ENCODE measurements at regions not wholly inside any gene's neighbourhood (a gene's known extent, or its start where the extent isn't known, plus 50 kb on each side); places are given as distances from the start of the nearest gene placed in this dataset.

DNA sequence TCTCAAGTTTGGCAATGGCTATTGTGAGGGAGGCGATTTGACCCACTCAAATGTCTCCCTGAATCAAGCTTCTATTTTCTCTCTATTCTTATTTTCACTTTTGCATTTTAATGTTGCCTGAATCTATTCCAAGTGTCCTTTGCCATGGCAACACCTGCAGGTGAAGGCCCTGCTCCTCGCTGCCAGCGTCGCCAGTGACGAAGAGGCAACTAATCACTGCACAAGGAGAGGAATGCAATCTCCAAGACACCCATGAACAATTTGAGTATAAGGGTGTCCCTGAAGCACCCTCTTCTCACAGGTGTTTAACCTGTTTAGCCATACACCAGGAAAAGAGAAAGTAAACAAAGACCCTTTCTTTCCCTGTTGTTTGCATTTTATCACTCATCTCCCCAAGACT lies 165.6 kb upstream of the VRK2 start:
- Histone ChIP-seq H3K4me2 (ENCODE audit: low read depth, low read length, poor library complexity, severe bottlenecking) (no peak overlapping the region), H3K27ac (ENCODE audit: low read length) (no peak overlapping the region), H2AFZ (ENCODE audit: low read length) (no peak overlapping the region), H3K9me2 (replicated peaks; ENCODE audit: insufficient read depth, low read length) (0 out of 2 replicates have a peak, but pooled peaks cover under 1% of the 10 kb centered on the region), H3K27me3 (ENCODE audit: low read length) (no peaks in the 10 kb centered on the region), H3K36me3 (ENCODE audit: insufficient read depth, low read length) (no peaks in the 10 kb centered on the region), H3K79me2 (ENCODE audit: low read length) (no peaks in the 10 kb centered on the region), H3K4me1 (ENCODE audit: low read length) (peaks cover 11% of the 10 kb centered on the region), H3K9me3 (ENCODE audit: low read length) (no peaks in the 10 kb centered on the region), H3K9ac (ENCODE audit: low read length) (no peak overlapping the region), H3K4me3 (ENCODE audit: low read length) (no peak overlapping the region), H4K20me1 (ENCODE audit: insufficient read depth, low read depth, low read length) (no peaks in the 10 kb centered on the region)
- DNase-seq = no peak

DNA sequence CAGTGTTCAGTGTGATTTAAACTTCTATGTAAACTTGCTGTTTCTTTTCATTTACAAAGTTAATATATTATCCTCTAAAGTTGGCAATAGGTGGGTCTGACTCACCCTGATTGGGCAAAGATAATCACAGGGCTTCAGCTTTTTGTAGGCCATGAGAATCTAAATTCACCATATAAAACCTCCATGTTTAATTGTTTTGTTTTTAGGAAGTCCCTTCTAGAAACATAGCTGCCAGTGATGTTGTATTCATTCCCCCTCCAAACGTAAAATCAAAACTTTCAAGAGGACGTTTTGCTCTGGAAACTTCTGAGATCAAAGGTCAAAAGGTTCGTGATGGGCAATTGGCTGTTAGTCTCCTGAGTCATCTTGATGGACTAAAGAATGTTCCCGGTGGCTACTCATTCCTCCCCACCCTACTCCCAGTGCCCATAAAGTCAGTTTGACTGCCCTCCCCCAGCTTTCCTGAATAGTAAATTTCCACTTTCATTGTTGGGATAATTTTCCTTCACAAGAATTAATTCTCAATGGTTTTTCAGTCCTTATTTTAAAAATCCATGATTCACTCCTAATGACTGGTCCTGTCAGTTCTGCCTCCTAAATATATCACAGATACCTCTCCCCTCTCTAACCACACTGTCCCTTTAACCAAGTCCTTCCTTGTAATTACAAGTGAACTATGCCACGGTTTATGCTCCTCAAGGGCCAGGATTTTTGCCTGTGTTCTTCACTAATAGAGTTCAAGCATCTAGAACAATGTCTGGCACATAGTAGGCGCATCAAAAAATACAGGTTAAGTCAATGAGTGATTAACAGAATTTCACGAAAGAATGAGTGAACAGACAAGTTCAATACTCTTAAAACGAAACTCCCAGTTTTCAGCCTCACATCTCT lies 164.4 kb upstream of the VRK2 start:
- no peaks in the 10 kb centered on the region for H3K36me3 ChIP-seq (ENCODE audit: insufficient read depth, low read length)
- no peak overlapping the region for H3K4me3 ChIP-seq (ENCODE audit: low read length)
- peaks cover under 1% of the 10 kb centered on the region; the same call in 1 of the 2 replicates for H3K4me1 ChIP-seq (ENCODE audit: low read length)
- H4K20me1 ChIP-seq (ENCODE audit: insufficient read depth, low read depth, low read length) = no peaks in the 10 kb centered on the region
- DNase-seq = no peak
- H3K27ac ChIP-seq (ENCODE audit: low read length) = no peak overlapping the region
- H3K79me2 ChIP-seq (ENCODE audit: low read length) = no peaks in the 10 kb centered on the region
- H3K9ac ChIP-seq (ENCODE audit: low read length) = no peak overlapping the region
- H2AFZ ChIP-seq (ENCODE audit: low read length) = no peak overlapping the region
- H3K4me2 ChIP-seq (ENCODE audit: low read depth, low read length, poor library complexity, severe bottlenecking) = no peak overlapping the region
- H3K9me2 ChIP-seq (replicated peaks; ENCODE audit: insufficient read depth, low read length) = no peaks in the 10 kb centered on the region
- H3K9me3 ChIP-seq (ENCODE audit: low read length) = no peaks in the 10 kb centered on the region
- no peaks in the 10 kb centered on the region for H3K27me3 ChIP-seq (ENCODE audit: low read length)

- no peak overlapping the region for H3K27ac ChIP-seq (ENCODE audit: low read length)
- no peak overlapping the region for H3K4me2 ChIP-seq (ENCODE audit: low read depth, low read length, poor library complexity, severe bottlenecking)
- H3K9me3 ChIP-seq (ENCODE audit: low read length) = no peaks in the 10 kb centered on the region
- no peaks in the 10 kb centered on the region for H3K27me3 ChIP-seq (ENCODE audit: low read length)
- no peaks in the 10 kb centered on the region for H4K20me1 ChIP-seq (ENCODE audit: insufficient read depth, low read depth, low read length)
- no peaks in the 10 kb centered on the region for H3K9me2 ChIP-seq (replicated peaks; ENCODE audit: insufficient read depth, low read length)
- no peaks in the 10 kb centered on the region for H3K79me2 ChIP-seq (ENCODE audit: low read length)
- H3K36me3 ChIP-seq (ENCODE audit: insufficient read depth, low read length) = no peaks in the 10 kb centered on the region
- DNase-seq = no peak
- no peak overlapping the region for H2AFZ ChIP-seq (ENCODE audit: low read length)
- H3K9ac ChIP-seq (ENCODE audit: low read length) = no peak overlapping the region
- H3K4me1 ChIP-seq (ENCODE audit: low read length) = no peaks in the 10 kb centered on the region
- no peak overlapping the region for H3K4me3 ChIP-seq (ENCODE audit: low read length)
Measured at GRCh38 chr2:57882895-57883515, 163.6 kb upstream of the VRK2 start.

- no peak overlapping the region for H3K27ac ChIP-seq (ENCODE audit: low read length)
- H3K27me3 ChIP-seq (ENCODE audit: low read length) = no peaks in the 10 kb centered on the region
- no peak overlapping the region for H3K4me3 ChIP-seq (ENCODE audit: low read length)
- no peaks in the 10 kb centered on the region for H3K36me3 ChIP-seq (ENCODE audit: insufficient read depth, low read length)
- no peak overlapping the region for H3K4me2 ChIP-seq (ENCODE audit: low read depth, low read length, poor library complexity, severe bottlenecking)
- no peaks in the 10 kb centered on the region for H4K20me1 ChIP-seq (ENCODE audit: insufficient read depth, low read depth, low read length)
- no peaks in the 10 kb centered on the region for H3K9me3 ChIP-seq (ENCODE audit: low read length)
- no peaks in the 10 kb centered on the region for H3K9me2 ChIP-seq (replicated peaks; ENCODE audit: insufficient read depth, low read length)
- no peaks in the 10 kb centered on the region for H3K4me1 ChIP-seq (ENCODE audit: low read length)
- no peak for DNase-seq
- no peak overlapping the region for H3K9ac ChIP-seq (ENCODE audit: low read length)
- H3K79me2 ChIP-seq (ENCODE audit: low read length) = no peaks in the 10 kb centered on the region
- H2AFZ ChIP-seq (ENCODE audit: low read length) = no peak overlapping the region
Measured at GRCh38 chr2:57884281-57884680, 162.3 kb upstream of the VRK2 start.

- H3K79me2 ChIP-seq (ENCODE audit: low read length) = no peaks in the 10 kb centered on the region
- no peaks in the 10 kb centered on the region for H3K27me3 ChIP-seq (ENCODE audit: low read length)
- H3K9me3 ChIP-seq (ENCODE audit: low read length) = no peaks in the 10 kb centered on the region
- H3K4me3 ChIP-seq (ENCODE audit: low read length) = no peak overlapping the region
- H3K4me1 ChIP-seq (ENCODE audit: low read length) = no peaks in the 10 kb centered on the region
- no peaks in the 10 kb centered on the region for H3K36me3 ChIP-seq (ENCODE audit: insufficient read depth, low read length)
- H3K9me2 ChIP-seq (replicated peaks; ENCODE audit: insufficient read depth, low read length) = no peaks in the 10 kb centered on the region
- H2AFZ ChIP-seq (ENCODE audit: low read length) = no peak overlapping the region
- no peak overlapping the region for H3K27ac ChIP-seq (ENCODE audit: low read length)
- no peak overlapping the region for H3K4me2 ChIP-seq (ENCODE audit: low read depth, low read length, poor library complexity, severe bottlenecking)
- no peaks in the 10 kb centered on the region for H4K20me1 ChIP-seq (ENCODE audit: insufficient read depth, low read depth, low read length)
- no peak overlapping the region for H3K9ac ChIP-seq (ENCODE audit: low read length)
- no peak for DNase-seq
Measured at GRCh38 chr2:57885742-57886141, 160.9 kb upstream of the VRK2 start.

GRCh38 chr2:57886161-57886786 lies 160.3 kb upstream of the VRK2 start:
- Histone ChIP-seq H3K9me2 (replicated peaks; ENCODE audit: insufficient read depth, low read length) (no peaks in the 10 kb centered on the region), H3K27ac (ENCODE audit: low read length) (no peak overlapping the region), H4K20me1 (ENCODE audit: insufficient read depth, low read depth, low read length) (no peaks in the 10 kb centered on the region), H2AFZ (ENCODE audit: low read length) (no peak overlapping the region), H3K9me3 (ENCODE audit: low read length) (no peaks in the 10 kb centered on the region), H3K36me3 (ENCODE audit: insufficient read depth, low read length) (no peaks in the 10 kb centered on the region), H3K4me2 (ENCODE audit: low read depth, low read length, poor library complexity, severe bottlenecking) (no peak overlapping the region), H3K9ac (ENCODE audit: low read length) (no peak overlapping the region), H3K4me3 (ENCODE audit: low read length) (no peak overlapping the region), H3K4me1 (ENCODE audit: low read length) (no peaks in the 10 kb centered on the region), H3K79me2 (ENCODE audit: low read length) (no peaks in the 10 kb centered on the region), H3K27me3 (ENCODE audit: low read length) (no peaks in the 10 kb centered on the region)
- no peak for DNase-seq

GRCh38 chr2:57888463-57888862 lies 158.1 kb upstream of the VRK2 start:
- H4K20me1 ChIP-seq (ENCODE audit: insufficient read depth, low read depth, low read length) = no peaks in the 10 kb centered on the region
- H3K27me3 ChIP-seq (ENCODE audit: low read length) = no peaks in the 10 kb centered on the region
- no peak overlapping the region for H3K4me3 ChIP-seq (ENCODE audit: low read length)
- no peak for DNase-seq
- no peak overlapping the region for H3K27ac ChIP-seq (ENCODE audit: low read length)
- no peak overlapping the region for H2AFZ ChIP-seq (ENCODE audit: low read length)
- no peaks in the 10 kb centered on the region for H3K79me2 ChIP-seq (ENCODE audit: low read length)
- no peaks in the 10 kb centered on the region for H3K4me1 ChIP-seq (ENCODE audit: low read length)
- no peak overlapping the region for H3K4me2 ChIP-seq (ENCODE audit: low read depth, low read length, poor library complexity, severe bottlenecking)
- no peak overlapping the region for H3K9ac ChIP-seq (ENCODE audit: low read length)
- no peaks in the 10 kb centered on the region for H3K36me3 ChIP-seq (ENCODE audit: insufficient read depth, low read length)
- no peaks in the 10 kb centered on the region for H3K9me2 ChIP-seq (replicated peaks; ENCODE audit: insufficient read depth, low read length)
- H3K9me3 ChIP-seq (ENCODE audit: low read length) = no peaks in the 10 kb centered on the region

DNA sequence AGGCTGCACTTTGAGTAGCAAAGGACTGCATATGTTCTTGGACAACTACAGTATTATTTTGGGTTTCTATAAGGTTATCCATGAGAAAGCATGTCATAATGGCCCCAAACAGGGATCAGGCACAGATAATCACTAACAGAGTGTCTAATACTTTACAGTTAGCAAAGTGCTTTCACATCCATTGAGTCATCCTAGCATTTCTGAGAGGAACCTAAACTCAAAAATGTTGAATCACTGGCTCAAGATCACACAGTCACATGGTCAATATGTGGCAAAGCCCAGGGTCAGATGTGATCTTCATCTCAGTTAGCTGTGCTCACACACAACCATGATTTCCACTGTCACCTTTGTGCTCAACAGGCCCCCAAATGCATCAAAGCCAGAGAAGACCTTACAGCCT lies 156.1 kb upstream of the VRK2 start:
- no peak overlapping the region for H3K4me2 ChIP-seq (ENCODE audit: low read depth, low read length, poor library complexity, severe bottlenecking)
- H3K79me2 ChIP-seq (ENCODE audit: low read length) = no peaks in the 10 kb centered on the region
- no peaks in the 10 kb centered on the region for H3K9me2 ChIP-seq (replicated peaks; ENCODE audit: insufficient read depth, low read length)
- no peaks in the 10 kb centered on the region for H3K4me1 ChIP-seq (ENCODE audit: low read length)
- H3K27ac ChIP-seq (ENCODE audit: low read length) = no peak overlapping the region
- H3K27me3 ChIP-seq (ENCODE audit: low read length) = no peaks in the 10 kb centered on the region
- H3K36me3 ChIP-seq (ENCODE audit: insufficient read depth, low read length) = no peaks in the 10 kb centered on the region
- DNase-seq = no peak
- no peaks in the 10 kb centered on the region for H4K20me1 ChIP-seq (ENCODE audit: insufficient read depth, low read depth, low read length)
- H3K9ac ChIP-seq (ENCODE audit: low read length) = no peak overlapping the region
- H3K4me3 ChIP-seq (ENCODE audit: low read length) = no peak overlapping the region
- H2AFZ ChIP-seq (ENCODE audit: low read length) = no peak overlapping the region
- no peaks in the 10 kb centered on the region for H3K9me3 ChIP-seq (ENCODE audit: low read length)

All from Karpas-422 (cell line).